Endometrium (tissue), 2 donors: ENCODE measurements at regions not wholly inside any gene's neighbourhood (a gene's known extent, or its start where the extent isn't known, plus 50 kb on each side); places are given as distances from the start of the nearest gene placed in this dataset.
"Not testable (repeated sequence)": the region's sequence is repeated elsewhere in the genome, so short reads cannot be mapped to it uniquely, and the experiment has no call there.

Source experiments
- FAIRE-seq: peaks from 2 replicates; lab custom pipeline; 2012; peaks lifted over from hg19 to GRCh38; lab: Jason Lieb, UNC
- donor health status: control.
- donor health status: control.

DNA sequence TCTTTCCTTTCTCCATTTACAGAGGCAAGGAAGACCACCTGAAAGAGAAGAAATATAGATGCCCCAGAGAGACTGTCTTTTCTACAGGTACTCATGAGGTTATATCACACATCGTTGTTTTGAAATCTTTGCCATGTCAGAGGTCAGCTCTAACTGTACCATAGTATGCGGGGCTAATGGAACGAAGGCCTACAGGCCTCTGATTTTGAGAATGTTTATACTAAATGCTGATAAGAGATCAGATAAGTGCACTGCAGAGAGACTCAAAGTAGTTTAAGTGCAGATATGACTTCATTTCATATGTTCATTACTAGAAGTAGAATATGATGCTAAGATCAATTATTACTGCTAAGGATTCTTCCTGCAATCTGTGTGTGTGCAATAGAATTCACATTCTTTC is 1005.0 kb downstream of the GALC start:
- FAIRE-seq = no peak

- no peak for FAIRE-seq
Observed at GRCh38 chr14:86973177-86973576, 1019.8 kb downstream of the GALC start.

DNA sequence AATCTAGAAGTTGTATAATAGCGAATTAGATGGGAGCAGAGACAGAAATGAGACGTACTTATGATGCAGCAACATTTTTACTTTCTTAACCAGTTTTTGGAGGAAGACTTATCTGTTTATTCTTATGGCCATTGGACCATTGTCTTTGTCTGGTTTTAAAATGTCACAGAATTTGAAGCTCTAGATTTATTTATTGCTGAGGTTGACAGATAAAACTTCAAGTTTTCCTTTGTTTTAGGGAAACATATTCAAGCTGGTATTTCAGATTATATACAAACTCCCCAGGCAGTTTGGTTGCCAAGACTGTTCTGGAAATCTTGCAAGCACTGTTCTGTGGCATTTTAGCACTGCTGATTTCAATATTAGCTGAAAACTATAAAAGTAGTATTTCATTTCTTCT is 1021.7 kb downstream of the GALC start:
- no peak for FAIRE-seq

DNA sequence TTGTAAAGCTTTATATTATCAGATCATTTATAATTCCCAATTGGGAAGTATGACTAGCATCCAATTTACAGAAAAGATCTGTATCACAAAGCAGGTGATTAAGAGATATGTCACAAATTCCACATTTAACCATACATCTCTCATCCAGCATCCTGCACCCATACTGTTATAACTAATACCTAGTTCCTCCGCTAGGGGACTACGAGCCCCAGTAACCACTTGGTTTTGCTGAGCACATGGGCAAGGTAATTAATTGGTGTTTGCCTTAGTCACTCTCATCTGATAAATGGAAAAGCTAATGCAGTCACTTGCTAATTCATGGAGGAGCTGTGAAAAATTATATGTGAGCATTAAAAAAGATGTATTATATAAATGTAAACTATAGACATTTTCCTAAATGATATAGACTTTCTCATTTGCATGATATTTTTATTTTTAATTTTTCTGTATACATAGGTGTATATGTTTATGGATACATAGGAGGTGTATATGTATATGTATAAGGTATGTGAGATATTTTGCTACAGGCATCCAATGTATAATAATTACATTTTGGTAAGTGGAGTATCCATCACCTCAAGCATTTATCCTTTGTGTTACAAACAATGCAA is 1031.8 kb downstream of the GALC start:
- FAIRE-seq = no peak

DNA sequence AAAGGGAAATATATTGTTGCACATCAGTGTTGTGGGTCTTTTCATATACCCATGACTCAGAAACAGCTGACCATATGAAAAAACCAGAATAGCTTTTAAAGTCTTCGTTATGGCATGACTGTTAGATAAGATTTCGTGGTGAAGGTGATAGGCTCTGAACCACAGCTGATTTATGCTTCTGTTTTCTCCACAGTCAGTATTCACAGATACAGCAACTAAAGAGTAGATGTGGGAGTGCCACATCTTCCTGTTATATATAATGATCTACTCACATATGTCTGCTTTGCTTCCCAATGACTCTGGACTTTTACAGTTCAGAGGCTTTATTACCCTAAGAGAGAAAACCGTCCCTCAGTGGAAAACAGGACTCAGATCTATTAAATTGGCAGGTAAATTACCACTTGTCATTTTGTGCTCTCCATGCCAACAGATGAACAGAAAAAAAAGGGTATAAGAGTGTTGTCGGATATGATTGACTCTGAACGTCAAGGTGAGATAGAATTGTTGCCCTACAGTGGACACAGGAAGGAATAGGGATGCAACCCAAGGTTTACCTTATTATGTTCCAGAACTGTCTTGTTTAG is 1037.1 kb downstream of the GALC start:
- FAIRE-seq = no peak

DNA sequence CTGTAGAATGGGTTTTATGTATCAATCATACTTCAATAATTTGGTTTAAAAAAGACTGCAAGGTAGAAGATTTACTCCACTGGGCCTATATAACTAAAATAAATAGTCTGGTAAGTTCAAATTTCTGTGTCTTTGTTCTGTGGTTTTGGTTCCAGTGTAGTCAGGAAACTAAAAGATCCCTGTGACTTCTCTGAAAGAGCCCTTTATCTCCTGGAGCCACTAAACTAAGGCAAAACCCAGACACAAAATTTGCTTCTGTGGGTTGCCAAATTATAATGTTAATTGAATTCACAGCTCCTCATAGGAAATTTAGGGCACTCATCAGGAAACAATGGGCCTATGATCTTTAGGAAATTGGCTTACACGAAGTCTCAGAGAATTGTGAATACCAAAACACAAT is 1038.4 kb downstream of the GALC start:
- FAIRE-seq = no peak

GRCh38 chr14:86946446-86946845 is 1046.5 kb downstream of the GALC start:
- FAIRE-seq = no peak

- no peak for FAIRE-seq
Observed at GRCh38 chr14:86944434-86944833, 1048.5 kb downstream of the GALC start.

- no peak for FAIRE-seq
Observed at GRCh38 chr14:86943391-86944365, 1049.3 kb downstream of the GALC start.

- no peak for FAIRE-seq
Observed at GRCh38 chr14:86942936-86943335, 1050.0 kb downstream of the GALC start.

- no peak for FAIRE-seq
Observed at GRCh38 chr14:86940106-86940505, 1052.9 kb downstream of the GALC start.

DNA sequence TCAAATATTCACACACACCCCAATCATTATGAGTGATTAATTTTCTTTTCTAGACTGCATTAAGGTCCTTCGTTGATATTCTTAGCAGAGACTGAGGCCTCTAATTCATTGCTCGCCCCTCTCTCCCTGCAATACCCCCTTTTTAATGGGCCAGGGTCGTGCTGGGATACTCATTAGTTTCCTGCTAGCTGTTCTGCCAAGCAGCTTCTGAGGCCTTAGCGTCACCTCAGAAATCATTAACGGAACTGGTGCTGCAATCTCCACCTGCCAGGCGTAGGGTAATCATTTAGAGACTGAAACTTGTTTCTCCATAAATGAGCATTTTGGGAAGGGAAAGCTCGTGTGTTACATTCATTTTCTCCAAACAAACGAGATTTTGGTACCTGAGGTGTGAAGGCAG is 1054.7 kb downstream of the GALC start:
- no peak for FAIRE-seq

DNA sequence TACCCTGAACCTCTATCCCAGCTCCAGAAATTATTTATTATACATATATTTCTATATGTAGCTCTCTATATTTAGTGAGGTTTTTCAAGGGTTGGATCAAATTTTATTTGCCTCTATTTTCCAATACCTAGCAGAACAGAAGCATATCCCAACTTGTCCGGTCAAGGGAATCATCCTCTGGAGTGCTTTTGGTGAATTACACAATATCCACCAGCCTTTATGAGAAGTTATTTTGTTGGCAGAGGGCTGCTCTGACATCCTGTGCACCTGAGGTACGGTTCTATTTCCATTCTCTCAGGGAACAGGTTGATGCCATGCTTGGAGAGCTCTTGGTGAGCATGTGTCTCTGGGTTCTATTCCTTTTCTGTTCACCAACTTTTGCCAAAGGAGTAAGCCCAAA is 1056.4 kb downstream of the GALC start:
- no peak for FAIRE-seq

GRCh38 chr14:86935241-86935885 is 1057.6 kb downstream of the GALC start:
- no peak for FAIRE-seq

GRCh38 chr14:86933958-86934595 is 1058.9 kb downstream of the GALC start:
- no peak for FAIRE-seq

GRCh38 chr14:86933460-86933859 is 1059.5 kb downstream of the GALC start:
- no peak for FAIRE-seq

GRCh38 chr14:86915406-86915805 is 1077.6 kb downstream of the GALC start:
- FAIRE-seq = no peak

DNA sequence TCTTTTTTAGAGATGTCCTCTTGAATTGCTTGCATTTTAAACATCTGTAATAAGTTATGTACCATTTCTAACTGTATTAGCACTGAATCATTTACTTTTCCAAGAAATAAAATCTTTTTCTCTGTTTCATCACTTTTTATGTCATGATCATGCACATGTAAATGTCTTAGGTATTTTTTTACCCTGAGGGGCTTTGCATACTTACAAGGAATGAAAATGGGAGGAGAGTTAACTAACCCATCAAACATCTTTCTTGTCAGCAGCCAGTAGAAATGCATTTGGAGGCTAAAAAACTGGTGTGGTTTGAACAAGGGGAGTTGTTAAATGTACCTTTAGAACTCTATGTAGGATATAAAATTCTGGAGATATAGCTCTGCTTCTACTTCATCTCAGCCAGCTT is 1080.3 kb downstream of the GALC start:
- FAIRE-seq = no peak

GRCh38 chr14:86911486-86911885 is 1081.5 kb downstream of the GALC start:
- FAIRE-seq = no peak

DNA sequence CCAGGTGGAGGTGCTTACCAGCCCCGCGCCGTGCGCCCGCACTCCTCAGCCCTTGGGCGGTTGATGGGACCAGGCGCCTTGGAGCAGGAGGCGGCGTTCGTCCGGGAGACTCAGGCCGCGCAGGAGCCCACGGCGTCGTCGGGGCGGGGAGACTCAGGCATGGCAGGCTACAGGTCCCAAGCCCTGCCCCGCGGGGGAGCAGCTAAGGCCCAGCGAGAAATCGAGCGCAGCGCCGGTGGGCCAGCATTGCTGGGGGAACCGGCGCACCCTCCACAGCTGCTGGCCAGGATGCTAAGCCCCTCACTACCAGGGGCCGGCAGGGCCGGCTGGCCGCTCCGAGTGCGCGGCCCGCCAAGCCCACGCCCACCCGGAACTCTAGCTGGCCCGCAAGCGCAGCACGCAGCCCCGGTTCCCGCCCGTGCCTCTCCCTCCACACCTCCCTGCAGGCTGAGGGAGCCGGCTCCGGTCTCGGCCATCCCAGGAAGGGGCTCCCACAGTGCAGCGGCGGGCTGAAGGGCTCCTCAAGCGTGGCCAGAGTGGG is 1087.5 kb downstream of the GALC start:
- FAIRE-seq = not testable (repeated sequence)

- no peak for FAIRE-seq
Observed at GRCh38 chr14:86902176-86902950, 1090.6 kb downstream of the GALC start.
